Naive thymus-derived CD4-positive, alpha-beta T cell (primary cell): ENCODE measurements at regions not wholly inside any gene's neighbourhood (a gene's known extent, or its start where the extent isn't known, plus 50 kb on each side); places are given as distances from the start of the nearest gene placed in this dataset.

ENCODE experiments used
- ATAC-seq: fragments of 150-1000 bp; cut with Tn5 transposase; 2 replicates; pipeline ENCODE4 v1.10.0; 2021; ENCODE audit warnings: mild to moderate bottlenecking, moderate library complexity
- CTCF ChIA-PET: fragments of 350-600 bp; sonication (Branson Sonifier 250); formaldehyde crosslinking; loops from one replicate; lab custom pipeline; 2021; ENCODE audit warnings: antibody characterized with exemption; lab: Charles Lee
- POLR2A ChIA-PET: fragments of 350-600 bp; sonication (Branson Sonifier 250); formaldehyde crosslinking; loops from one replicate; lab custom pipeline; 2021; ENCODE audit warnings: antibody characterized with exemption, inconsistent platforms; lab: Charles Lee
- DNase-seq, 9 donors: peaks; one replicate each; pipeline versions ENCODE4 v3.0.0 to v3.0.0-alpha.2; 2020 to 2022; ENCODE audit warnings: mixed read lengths in 1 of 9
- H3K27ac ChIP-seq: one replicate; pipeline ENCODE4 v1.7.0; 2013; ENCODE audit warnings: mild to moderate bottlenecking, low read depth, low read length, moderate library complexity
- H3K27me3 ChIP-seq, 2 donors: one replicate each; pipeline ENCODE4 v1.7.0; 2013; ENCODE audit warnings: low read length in 2 of 2, mild to moderate bottlenecking in 2 of 2, moderate library complexity in 2 of 2; ENCODE audit not compliant: control insufficient read depth in 2 of 2, insufficient read depth in 2 of 2
- H3K36me3 ChIP-seq, 3 experiments: 1 replicate in 2 of 3; 2 replicates in 1 of 3; pipeline ENCODE4 v1.7.0; 2013; ENCODE audit warnings: low read length in 3 of 3, mild to moderate bottlenecking in 3 of 3, moderate library complexity in 1 of 3; ENCODE audit not compliant: insufficient read depth in 3 of 3, control insufficient read depth in 2 of 3
- H3K4me1 ChIP-seq, 2 donors: one replicate each; pipeline ENCODE4 v1.7.0; 2013; ENCODE audit warnings: low read length in 2 of 2, mild to moderate bottlenecking in 2 of 2, moderate library complexity in 1 of 2; ENCODE audit not compliant: control insufficient read depth in 2 of 2, insufficient read depth in 2 of 2
- H3K4me3 ChIP-seq: 2 replicates; pipeline ENCODE4 v1.7.0; 2013; ENCODE audit warnings: mild to moderate bottlenecking, low read length
- H3K9me3 ChIP-seq, 3 experiments: 1 replicate in 2 of 3; 2 replicates in 1 of 3; pipeline ENCODE4 v1.7.0; 2013; ENCODE audit warnings: low read length in 3 of 3; ENCODE audit not compliant: control insufficient read depth in 2 of 3
- H3K27ac Mint-ChIP-seq, 9 donors: one replicate each; pipeline ENCODE4 v1.8.0; 2020 to 2022; ENCODE audit warnings: mixed read lengths in 9 of 9, mild to moderate bottlenecking in 8 of 9, moderate library complexity in 5 of 9, inconsistent platforms in 2 of 9
- H3K27me3 Mint-ChIP-seq, 5 donors: one replicate each; pipeline ENCODE4 v1.8.0; 2021 to 2022; ENCODE audit warnings: mixed read lengths in 5 of 5, mild to moderate bottlenecking in 1 of 5
- H3K36me3 Mint-ChIP-seq, 5 donors: one replicate each; pipeline ENCODE4 v1.8.0; 2020 to 2022; ENCODE audit warnings: mixed read lengths in 5 of 5, mild to moderate bottlenecking in 3 of 5, inconsistent platforms in 1 of 5
- H3K4me1 Mint-ChIP-seq, 7 donors: one replicate each; pipeline ENCODE4 v1.8.0; 2020 to 2022; ENCODE audit warnings: mixed read lengths in 7 of 7, mild to moderate bottlenecking in 3 of 7, inconsistent platforms in 1 of 7
- H3K4me3 Mint-ChIP-seq, 10 donors: one replicate each; pipeline ENCODE4 v1.8.0; 2020 to 2022; ENCODE audit warnings: mild to moderate bottlenecking in 10 of 10, mixed read lengths in 10 of 10, moderate library complexity in 6 of 10, inconsistent platforms in 2 of 10
- H3K9me3 Mint-ChIP-seq, 11 donors: one replicate each; pipeline ENCODE4 v1.8.0; 2020 to 2022; ENCODE audit warnings: mixed read lengths in 11 of 11, mild to moderate bottlenecking in 4 of 11, inconsistent platforms in 1 of 11, moderate library complexity in 1 of 11
- intact Hi-C, 2 donors: fragments of 100-400 bp; cut with micrococcal nuclease; formaldehyde crosslinking; loops; one replicate each; pipeline ENCODE4 v1.15.1; 2023

DNA sequence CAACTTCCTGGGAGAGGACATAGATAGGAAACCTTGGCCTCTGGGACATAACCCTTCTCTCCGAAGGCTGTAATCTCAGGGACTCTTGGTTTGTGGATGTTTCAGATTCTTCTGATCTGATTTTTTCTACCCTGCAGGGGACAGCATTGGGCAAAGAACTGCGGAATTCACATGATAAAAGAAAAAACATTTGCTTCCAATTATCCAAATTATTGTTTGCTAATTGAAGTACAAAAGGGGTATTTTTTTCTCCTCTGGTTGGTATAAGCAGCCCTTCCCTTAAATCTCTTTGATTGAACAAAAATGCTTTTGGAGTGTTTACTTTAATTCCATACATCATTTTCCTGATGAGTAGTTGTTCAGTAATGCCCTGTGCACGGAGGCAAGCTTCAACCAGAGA, 251.7 kb upstream of the IRX3 start:
- H3K27ac ChIP-seq = no peak overlapping the region
- DNase-seq = no peak
- intact Hi-C loops = no loop called here
- Mint-ChIP-seq H3K4me1 (no peaks in the 10 kb centered on the region), H3K27me3 (peaks cover 0 to 4% (median 0%) of the 10 kb centered on the region in 5 donors), H3K36me3 (no peaks in the 10 kb centered on the region), H3K9me3 (peaks cover 0 to 1% (median 0%) of the 10 kb centered on the region in 11 donors), H3K4me3 (no peak overlapping the region), H3K27ac (no peak overlapping the region)
- ATAC-seq = no peak
- ChIA-PET POLR2A (no interaction called here), CTCF (no interaction called here)
- no peak overlapping the region for H3K4me3 ChIP-seq
- H3K4me1 ChIP-seq = no peaks in the 10 kb centered on the region
- no peaks in the 10 kb centered on the region for H3K9me3 ChIP-seq
- H3K27me3 ChIP-seq = no peaks in the 10 kb centered on the region
- no peaks in the 10 kb centered on the region for H3K36me3 ChIP-seq

DNA sequence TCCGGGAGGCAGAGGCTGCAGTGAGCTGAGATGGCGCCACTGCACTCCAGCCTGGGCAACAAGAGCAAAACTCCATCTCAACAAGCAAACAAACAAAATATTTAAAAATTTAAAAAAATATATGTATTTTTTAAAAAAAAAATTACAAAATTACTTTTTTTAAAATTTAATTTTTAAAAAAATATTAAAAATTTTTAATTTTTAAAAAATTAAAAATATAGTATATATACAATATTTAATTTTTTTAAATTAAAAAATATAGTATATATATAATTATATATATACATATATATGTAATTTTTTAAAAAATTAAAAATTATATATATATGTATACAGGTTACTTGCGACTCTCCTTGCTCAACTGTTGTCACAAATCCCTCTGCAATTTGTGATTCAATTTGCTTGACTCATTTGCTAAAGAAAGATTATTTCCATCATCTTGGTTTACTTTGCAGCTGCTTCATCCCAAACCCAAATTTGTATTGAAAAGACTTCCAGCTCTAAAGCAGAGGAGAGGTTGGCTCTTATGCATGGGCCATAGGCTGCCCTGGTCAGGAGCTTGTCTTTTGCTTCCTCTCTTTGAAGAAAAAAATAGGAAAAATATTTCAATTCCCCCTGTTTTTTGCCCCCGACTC, 247.4 kb upstream of the IRX3 start:
- Histone ChIP-seq H3K36me3 (no peaks in the 10 kb centered on the region), H3K27ac (no peak overlapping the region), H3K4me3 (no peak overlapping the region), H3K27me3 (no peaks in the 10 kb centered on the region), H3K9me3 (no peaks in the 10 kb centered on the region), H3K4me1 (no peaks in the 10 kb centered on the region)
- H3K9me3 Mint-ChIP-seq = peaks cover 0 to 7% (median 0%) of the 10 kb centered on the region in 11 donors
- DNase-seq (no peak), ATAC-seq (no peak)
- CTCF ChIA-PET = no interaction called here
- H3K27me3 Mint-ChIP-seq = peaks cover 0 to 19% (median 8%) of the 10 kb centered on the region in 5 donors
- peaks cover 0 to 6% (median 0%) of the 10 kb centered on the region in 5 donors for H3K36me3 Mint-ChIP-seq
- no peak overlapping the region for H3K4me3 Mint-ChIP-seq
- no peak overlapping the region for H3K27ac Mint-ChIP-seq
- H3K4me1 Mint-ChIP-seq = no peaks in the 10 kb centered on the region
- intact Hi-C loops = no loop called here
- POLR2A ChIA-PET = no interaction called here

DNA sequence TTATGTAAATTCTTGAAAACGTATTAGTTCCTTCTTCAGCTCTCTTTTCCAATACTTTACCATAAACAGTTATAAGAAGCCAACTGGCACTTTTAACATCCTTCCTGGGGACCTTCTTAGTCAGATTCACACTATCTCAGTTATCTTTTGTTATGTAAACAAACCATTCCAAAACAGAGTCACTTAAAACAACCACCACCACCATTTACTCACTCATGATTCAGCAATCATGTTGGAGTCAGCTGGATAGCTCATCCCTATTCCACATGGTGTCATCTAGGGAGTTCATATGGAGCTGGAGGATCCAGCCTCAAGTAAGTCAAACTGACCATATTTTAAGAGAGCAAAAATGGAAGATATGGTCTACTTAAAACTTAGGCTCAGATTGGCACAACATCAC, 240.3 kb upstream of the IRX3 start:
- ATAC-seq (no peak), DNase-seq (no peak)
- Histone ChIP-seq H3K27ac (no peak overlapping the region), H3K4me1 (no peaks in the 10 kb centered on the region), H3K4me3 (no peak overlapping the region), H3K9me3 (no peaks in the 10 kb centered on the region), H3K36me3 (no peaks in the 10 kb centered on the region), H3K27me3 (no peaks in the 10 kb centered on the region)
- intact Hi-C loops = no loop called here
- Mint-ChIP-seq H3K9me3 (peaks cover 5 to 35% (median 11%) of the 10 kb centered on the region in 11 donors), H3K36me3 (peaks cover 0 to 4% (median 0%) of the 10 kb centered on the region in 5 donors), H3K27ac (no peak overlapping the region), H3K4me1 (no peaks in the 10 kb centered on the region), H3K4me3 (no peak overlapping the region), H3K27me3 (peaks cover 0 to 42% (median 21%) of the 10 kb centered on the region in 5 donors)
- ChIA-PET POLR2A (no interaction called here), CTCF (no interaction called here)

DNA sequence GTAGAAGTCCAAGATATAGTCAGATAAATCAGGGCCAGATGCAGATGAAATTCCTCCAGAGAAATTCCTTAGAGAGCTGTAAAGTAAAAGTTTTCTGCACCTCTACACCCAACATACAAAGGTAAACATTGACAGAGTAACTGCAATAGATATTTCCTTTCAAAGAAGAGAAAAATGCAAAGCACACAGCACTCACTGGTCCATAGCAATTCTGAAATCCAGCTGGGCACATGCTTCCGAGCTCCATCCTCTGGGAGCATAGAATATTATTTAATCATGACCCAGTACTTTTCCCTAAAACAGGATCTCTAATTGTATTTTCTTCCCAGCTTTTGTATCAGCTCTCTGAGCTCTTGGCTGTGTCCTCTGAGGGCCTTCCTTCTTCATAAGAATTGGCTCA, 239.5 kb upstream of the IRX3 start:
- Histone ChIP-seq H3K4me1 (no peaks in the 10 kb centered on the region), H3K36me3 (no peaks in the 10 kb centered on the region), H3K27ac (no peak overlapping the region), H3K4me3 (no peak overlapping the region), H3K27me3 (no peaks in the 10 kb centered on the region), H3K9me3 (no peaks in the 10 kb centered on the region)
- Mint-ChIP-seq H3K4me1 (no peaks in the 10 kb centered on the region), H3K9me3 (peaks cover 4 to 35% (median 10%) of the 10 kb centered on the region in 11 donors), H3K27me3 (peaks cover 0 to 45% (median 25%) of the 10 kb centered on the region in 5 donors), H3K27ac (no peak overlapping the region), H3K4me3 (no peak overlapping the region), H3K36me3 (peaks cover 0 to 4% (median 0%) of the 10 kb centered on the region in 5 donors)
- CTCF ChIA-PET = no interaction called here
- DNase-seq = no peak
- no peak for ATAC-seq
- POLR2A ChIA-PET = no interaction called here
- intact Hi-C loops = no loop called here

DNA sequence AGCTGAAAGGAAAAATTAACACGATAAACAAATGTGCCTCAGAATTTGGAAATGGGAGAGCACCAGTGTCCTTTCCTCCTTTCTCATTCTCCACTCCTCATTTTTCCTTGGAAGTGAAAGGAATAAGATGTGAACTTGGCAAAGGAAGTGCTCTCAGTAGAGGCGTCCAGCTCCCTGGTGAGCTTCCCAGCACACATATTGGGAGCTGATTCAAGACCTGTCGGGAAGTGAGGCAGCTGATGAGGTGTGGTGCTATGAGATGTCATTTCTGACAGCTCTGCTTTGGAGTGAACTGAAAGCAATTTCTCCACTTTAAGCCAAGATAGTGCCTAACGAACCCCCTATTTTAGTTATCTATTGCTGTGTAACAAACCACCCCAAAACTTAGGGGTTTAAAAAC, 238.5 kb upstream of the IRX3 start:
- no peaks in the 10 kb centered on the region for H3K4me1 ChIP-seq
- H3K4me3 ChIP-seq = no peak overlapping the region
- intact Hi-C loops = no loop called here
- Mint-ChIP-seq H3K27ac (no peak overlapping the region), H3K36me3 (peaks cover 0 to 4% (median 0%) of the 10 kb centered on the region in 5 donors), H3K4me1 (no peaks in the 10 kb centered on the region), H3K27me3 (peaks cover 0 to 46% (median 25%) of the 10 kb centered on the region in 5 donors), H3K4me3 (no peak overlapping the region), H3K9me3 (peaks cover 4 to 35% (median 10%) of the 10 kb centered on the region in 11 donors)
- ChIA-PET CTCF (no interaction called here), POLR2A (no interaction called here)
- H3K9me3 ChIP-seq = no peaks in the 10 kb centered on the region
- no peaks in the 10 kb centered on the region for H3K36me3 ChIP-seq
- DNase-seq (no peak), ATAC-seq (no peak)
- H3K27ac ChIP-seq = no peak overlapping the region
- H3K27me3 ChIP-seq = no peaks in the 10 kb centered on the region

DNA sequence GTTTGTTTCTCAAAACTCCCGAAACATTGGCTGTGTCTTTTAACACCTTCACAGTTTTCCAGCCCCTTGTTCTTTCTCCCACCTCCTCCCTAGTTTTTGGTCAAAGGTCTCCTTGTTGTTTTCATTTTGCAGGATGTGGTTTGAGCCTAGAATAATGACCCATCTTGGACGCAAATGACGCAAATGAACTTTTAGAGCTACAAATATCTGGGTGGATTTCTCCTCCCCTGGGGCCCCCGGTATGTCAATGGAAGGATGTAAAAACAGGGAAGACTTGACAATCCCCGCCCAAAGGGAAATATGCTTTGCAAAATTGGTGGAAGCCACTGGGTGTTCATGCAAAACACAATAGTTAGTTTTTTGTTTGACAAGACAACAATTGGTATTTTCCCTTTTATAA, 236.0 kb upstream of the IRX3 start:
- Histone ChIP-seq H3K9me3 (peaks cover 0 to 6% (median 0%) of the 10 kb centered on the region in 3 experiments), H3K4me1 (no peaks in the 10 kb centered on the region), H3K27me3 (no peaks in the 10 kb centered on the region), H3K27ac (no peak overlapping the region), H3K4me3 (no peak overlapping the region), H3K36me3 (no peaks in the 10 kb centered on the region)
- Mint-ChIP-seq H3K9me3 (peaks cover 4 to 36% (median 10%) of the 10 kb centered on the region in 11 donors), H3K4me1 (no peaks in the 10 kb centered on the region), H3K27ac (no peak overlapping the region), H3K36me3 (peaks cover 0 to 4% (median 0%) of the 10 kb centered on the region in 5 donors), H3K4me3 (no peak overlapping the region), H3K27me3 (peaks cover 0 to 42% (median 20%) of the 10 kb centered on the region in 5 donors)
- ChIA-PET CTCF (no interaction called here), POLR2A (no interaction called here)
- ATAC-seq = no peak
- intact Hi-C loops = no loop called here
- DNase-seq = no peak

DNA sequence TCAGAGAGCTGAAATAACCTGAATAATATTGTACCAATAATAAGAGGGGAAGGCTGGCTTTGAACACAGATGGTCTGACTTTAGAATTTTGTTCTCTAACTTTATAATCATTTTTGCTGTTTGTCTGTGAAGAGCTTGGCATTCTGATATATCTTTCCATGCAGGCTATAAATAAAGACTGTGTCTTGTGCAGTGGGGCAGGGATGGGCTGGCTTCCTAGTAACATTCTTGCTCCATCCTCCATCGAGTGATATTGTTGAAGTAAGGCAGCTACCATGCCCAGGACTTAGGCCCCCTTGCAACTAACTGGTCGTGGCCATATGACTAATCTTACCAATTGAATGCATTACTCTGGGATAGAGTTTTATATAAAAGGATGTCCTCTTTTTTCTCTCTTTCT, 234.7 kb upstream of the IRX3 start:
- Histone ChIP-seq H3K4me1 (no peaks in the 10 kb centered on the region), H3K4me3 (no peak overlapping the region), H3K36me3 (no peaks in the 10 kb centered on the region), H3K27ac (no peak overlapping the region), H3K27me3 (no peaks in the 10 kb centered on the region), H3K9me3 (peaks cover 0 to 6% (median 0%) of the 10 kb centered on the region in 3 experiments)
- no peak for ATAC-seq
- peaks cover 3 to 28% (median 9%) of the 10 kb centered on the region in 11 donors for H3K9me3 Mint-ChIP-seq
- H3K36me3 Mint-ChIP-seq = no peaks in the 10 kb centered on the region
- intact Hi-C loops = no loop called here
- POLR2A ChIA-PET = no interaction called here
- CTCF ChIA-PET = no interaction called here
- H3K4me3 Mint-ChIP-seq = no peak overlapping the region
- peaks cover 0 to 33% (median 20%) of the 10 kb centered on the region in 5 donors for H3K27me3 Mint-ChIP-seq
- no peaks in the 10 kb centered on the region for H3K4me1 Mint-ChIP-seq
- H3K27ac Mint-ChIP-seq = no peak overlapping the region
- DNase-seq = no peak
